Coronary artery (tissue), 2 donors: ENCODE measurements at regions not wholly inside any gene's neighbourhood (a gene's known extent, or its start where the extent isn't known, plus 50 kb on each side); places are given as distances from the start of the nearest gene placed in this dataset.

Experiments used
- DNase-seq: peaks from one replicate; pipeline ENCODE4 v3.0.0-alpha.2; 2017; ENCODE audit warnings: low spot score
- H3K27ac ChIP-seq, 2 donors: fragments of 200-600 bp; sonication (generic); one replicate each; pipeline ENCODE4 v1.5.1; 2016 to 2019
- H3K4me3 ChIP-seq: fragments of 200-600 bp; sonication (generic); 2 replicates; pipeline ENCODE4 v1.5.1; 2016; ENCODE audit warnings: mild to moderate bottlenecking, moderate library complexity
- TF ChIP-seq, protein P1 (sequence below): fragments of 200-600 bp; sonication (generic); IDR thresholded peaks from one replicate; pipeline ENCODE4 v1.5.1; 2019; ENCODE audit warnings: antibody characterized with exemption

DNA sequence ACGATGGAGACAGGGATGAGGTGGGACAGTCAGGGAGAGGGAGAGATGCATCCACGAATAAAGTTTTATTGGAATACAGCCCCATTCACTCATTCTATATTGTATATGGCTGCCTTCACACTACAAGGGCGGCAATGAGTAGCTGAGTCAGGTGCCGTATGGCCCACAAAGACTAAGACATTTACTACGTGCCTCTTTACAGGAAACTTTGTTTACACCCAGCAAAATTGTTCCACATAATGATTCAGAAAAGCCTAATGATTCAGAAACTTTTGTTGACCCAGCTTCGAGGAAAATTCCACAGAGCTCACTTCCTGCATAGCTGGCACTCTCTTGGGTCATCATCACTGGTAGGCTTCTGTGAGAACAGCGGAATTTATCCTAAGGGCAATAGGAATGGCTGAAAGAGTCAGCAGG lies 87.3 kb upstream of the PEG3 start:
- no peak overlapping the region for H3K4me3 ChIP-seq
- no peak overlapping the region for H3K27ac ChIP-seq
- TF ChIP-seq, protein P1, sequence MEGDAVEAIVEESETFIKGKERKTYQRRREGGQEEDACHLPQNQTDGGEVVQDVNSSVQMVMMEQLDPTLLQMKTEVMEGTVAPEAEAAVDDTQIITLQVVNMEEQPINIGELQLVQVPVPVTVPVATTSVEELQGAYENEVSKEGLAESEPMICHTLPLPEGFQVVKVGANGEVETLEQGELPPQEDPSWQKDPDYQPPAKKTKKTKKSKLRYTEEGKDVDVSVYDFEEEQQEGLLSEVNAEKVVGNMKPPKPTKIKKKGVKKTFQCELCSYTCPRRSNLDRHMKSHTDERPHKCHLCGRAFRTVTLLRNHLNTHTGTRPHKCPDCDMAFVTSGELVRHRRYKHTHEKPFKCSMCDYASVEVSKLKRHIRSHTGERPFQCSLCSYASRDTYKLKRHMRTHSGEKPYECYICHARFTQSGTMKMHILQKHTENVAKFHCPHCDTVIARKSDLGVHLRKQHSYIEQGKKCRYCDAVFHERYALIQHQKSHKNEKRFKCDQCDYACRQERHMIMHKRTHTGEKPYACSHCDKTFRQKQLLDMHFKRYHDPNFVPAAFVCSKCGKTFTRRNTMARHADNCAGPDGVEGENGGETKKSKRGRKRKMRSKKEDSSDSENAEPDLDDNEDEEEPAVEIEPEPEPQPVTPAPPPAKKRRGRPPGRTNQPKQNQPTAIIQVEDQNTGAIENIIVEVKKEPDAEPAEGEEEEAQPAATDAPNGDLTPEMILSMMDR = no peak
- no peak for DNase-seq

DNA sequence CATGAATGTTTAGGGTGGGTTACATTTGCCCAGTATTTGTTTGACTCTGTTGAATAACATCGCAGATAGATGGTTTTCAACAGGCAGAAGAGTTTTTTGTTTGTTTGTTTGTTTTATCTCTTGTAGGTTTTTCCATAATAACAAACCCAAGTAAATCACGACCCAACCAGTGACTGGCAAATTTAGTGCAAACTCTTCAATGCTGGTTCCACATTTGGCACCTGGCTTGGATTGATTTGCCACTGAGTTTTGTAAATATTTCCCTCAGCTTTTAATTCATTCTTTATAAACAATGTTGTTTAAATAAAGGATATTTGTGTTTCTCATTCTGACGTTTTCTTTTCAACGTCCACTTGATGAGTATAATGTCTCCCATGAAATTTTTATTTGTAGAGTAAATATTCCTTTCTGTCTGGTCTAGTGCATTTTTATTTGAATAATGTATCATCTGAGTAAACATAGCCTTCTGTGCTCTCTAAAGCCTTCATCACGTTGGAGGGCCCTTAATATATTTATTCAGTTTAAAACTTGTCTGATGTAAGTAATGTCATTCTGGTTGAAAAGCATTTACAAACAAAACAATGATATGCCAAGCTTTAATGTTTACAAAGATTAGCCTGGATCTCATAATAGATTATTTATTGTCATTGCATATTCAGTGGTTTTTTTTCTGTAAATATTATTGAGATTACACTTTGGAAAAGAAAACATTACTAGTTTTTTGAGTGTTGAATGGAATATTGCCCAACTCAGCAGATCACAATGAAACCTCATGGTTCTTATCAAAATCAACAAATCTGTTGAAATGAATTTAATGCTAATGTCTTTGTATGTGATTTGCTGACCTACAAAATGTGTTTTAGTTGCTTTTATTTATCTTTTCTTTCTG lies 90.4 kb upstream of the PEG3 start:
- Histone ChIP-seq H3K4me3 (no peak overlapping the region), H3K27ac (no peak overlapping the region)
- no peak for DNase-seq
- TF ChIP-seq, protein P1 = no peak

DNA sequence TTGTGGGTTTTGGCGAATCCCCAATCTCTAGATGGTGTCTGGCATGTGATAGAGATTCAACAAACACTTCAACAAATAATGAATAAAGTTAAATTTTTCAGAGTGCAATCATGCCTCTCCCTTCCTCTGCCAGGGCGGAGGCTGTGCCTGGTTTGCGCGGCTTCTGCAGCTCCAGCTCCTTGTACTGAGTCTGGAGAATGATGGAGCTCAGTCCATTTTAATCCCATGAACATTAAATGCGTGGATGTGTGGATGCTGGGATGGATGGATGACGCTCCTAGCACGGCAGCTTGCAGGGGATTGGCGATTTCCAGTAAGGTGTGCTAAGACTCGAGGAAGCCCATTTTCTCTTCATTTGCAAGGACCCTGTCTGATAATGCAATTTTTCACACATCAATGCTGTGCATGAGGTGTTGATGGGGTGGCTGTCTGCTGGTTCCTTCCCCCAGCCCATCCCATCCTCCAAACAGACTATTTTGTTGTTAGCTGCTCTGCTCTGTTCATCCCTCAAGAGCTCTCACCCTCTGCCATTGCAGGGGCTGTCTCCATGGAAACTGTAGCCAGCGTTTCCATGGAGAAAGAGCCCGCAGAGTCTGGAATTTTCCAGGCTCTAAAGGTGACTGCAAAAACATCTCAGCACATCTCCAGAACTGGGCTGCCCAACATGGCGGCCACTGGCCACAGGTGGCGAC lies 92.6 kb upstream of the PEG3 start:
- no peak for DNase-seq
- TF ChIP-seq, protein P1 = no peak
- Histone ChIP-seq H3K4me3 (no peak overlapping the region), H3K27ac (no peak overlapping the region)

DNA sequence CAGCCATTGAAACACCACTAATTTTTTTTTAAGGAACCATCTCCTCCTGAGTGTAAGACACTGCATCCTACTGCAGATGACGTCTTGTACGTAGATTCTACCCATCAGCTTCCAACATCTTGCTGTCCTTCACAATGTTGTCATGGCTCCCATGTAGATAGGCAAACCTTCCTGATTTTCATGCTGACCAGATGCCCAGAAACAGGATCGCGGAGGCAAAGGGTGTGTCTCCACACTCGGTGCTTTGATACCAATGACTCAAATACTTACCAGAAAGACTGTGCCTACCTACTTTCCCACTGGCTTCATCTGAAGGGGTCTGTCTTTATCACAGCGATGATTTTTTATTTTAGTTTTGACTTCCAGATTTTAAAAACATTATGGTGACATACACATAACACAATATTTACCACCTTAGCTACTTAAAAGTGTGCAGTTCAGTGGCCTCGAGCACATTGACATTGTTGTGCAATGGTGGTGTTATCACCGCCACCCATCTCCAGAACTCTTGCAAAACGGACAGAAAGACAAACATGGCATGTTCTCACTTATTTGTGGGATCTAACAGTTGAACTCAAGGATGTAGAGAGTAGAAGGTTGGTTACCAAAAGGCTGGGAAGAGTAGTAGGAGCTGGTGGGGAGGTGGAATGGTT lies 94.0 kb upstream of the PEG3 start:
- H3K4me3 ChIP-seq = no peak overlapping the region
- TF ChIP-seq, protein P1 = no peak
- DNase-seq = no peak

DNA sequence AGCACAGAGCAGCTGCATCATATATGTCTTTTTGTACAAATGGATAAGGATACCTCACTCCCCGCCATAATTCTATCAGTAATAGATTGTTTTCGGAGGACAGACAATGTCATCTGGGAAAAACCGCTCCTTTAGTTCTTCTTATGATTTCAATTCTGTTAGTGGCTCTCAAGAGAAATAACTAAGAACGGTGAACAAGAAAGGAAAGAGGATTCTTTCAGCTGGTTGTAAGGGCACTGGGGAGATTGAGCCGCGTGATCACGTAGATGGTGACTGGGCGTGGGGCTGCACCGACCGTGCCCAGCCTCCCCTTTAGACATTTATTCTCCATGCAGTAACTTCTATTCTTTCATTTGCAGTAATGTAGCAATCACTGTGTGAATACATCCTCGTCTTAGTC lies 99.4 kb upstream of the PEG3 start:
- no peak overlapping the region for H3K4me3 ChIP-seq
- no peak for DNase-seq
- no peak overlapping the region for H3K27ac ChIP-seq
- TF ChIP-seq, protein P1 = no peak

More for the DNA sequence above, 94.0 kb upstream of the PEG3 start:
- H3K27ac ChIP-seq = no peak overlapping the region

DNA sequence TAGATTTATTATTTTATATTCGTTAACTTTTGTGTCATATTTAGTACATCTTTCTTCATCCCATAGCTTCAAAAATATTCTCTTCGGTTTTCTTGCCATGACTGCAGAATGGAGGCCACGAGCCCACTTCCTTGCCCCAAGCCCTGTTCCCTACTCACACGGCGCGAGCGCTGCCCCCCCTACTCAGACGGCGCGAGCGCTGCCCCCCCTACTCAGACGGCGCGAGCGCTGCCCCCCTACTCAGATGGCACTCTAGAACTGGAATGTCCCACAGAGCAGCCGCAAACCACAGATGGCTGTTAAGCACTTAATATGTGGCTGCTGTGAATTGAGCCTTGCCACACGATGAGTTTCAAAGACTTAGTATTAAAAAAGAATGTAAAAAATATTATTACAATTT lies 102.2 kb upstream of the PEG3 start:
- TF ChIP-seq, protein P1 = no peak
- peak; percentile 79 for DNase-seq
- no peak overlapping the region for H3K4me3 ChIP-seq

More for the DNA sequence above, 102.2 kb upstream of the PEG3 start:
- H3K27ac ChIP-seq = no peak overlapping the region
